Parathyroid adenoma (tissue), 2 donors: ENCODE measurements at regions not wholly inside any gene's neighbourhood (a gene's known extent, or its start where the extent isn't known, plus 50 kb on each side); places are given as distances from the start of the nearest gene placed in this dataset.

Experiments used
- H2AFZ ChIP-seq: fragments of 300-600 bp; sonication (generic); one replicate; pipeline ENCODE4 v1.7.0; 2017; ENCODE audit warnings: antibody characterized with exemption, mild to moderate bottlenecking
- H3K27ac ChIP-seq: fragments of 300-600 bp; sonication (generic); one replicate; pipeline ENCODE4 v1.7.0; 2017
- H3K27me3 ChIP-seq: fragments of 300-600 bp; sonication (generic); one replicate; pipeline ENCODE4 v1.7.0; 2017; ENCODE audit warnings: low read length; ENCODE audit not compliant: control insufficient read depth, insufficient read depth
- H3K36me3 ChIP-seq: fragments of 300-600 bp; sonication (generic); one replicate; pipeline ENCODE4 v1.7.0; 2017; ENCODE audit warnings: low read length; ENCODE audit not compliant: control insufficient read depth, insufficient read depth
- H3K4me1 ChIP-seq: fragments of 300-600 bp; sonication (generic); one replicate; pipeline ENCODE4 v1.7.0; 2017; ENCODE audit warnings: control low read depth
- H3K4me2 ChIP-seq: fragments of 300-600 bp; sonication (generic); one replicate; pipeline ENCODE4 v1.7.0; 2017; ENCODE audit warnings: low read length
- H3K4me3 ChIP-seq: fragments of 300-600 bp; sonication (generic); one replicate; pipeline ENCODE4 v1.7.0; 2017; ENCODE audit warnings: low read depth, low read length
- H3K79me2 ChIP-seq: fragments of 300-600 bp; sonication (generic); one replicate; pipeline ENCODE4 v1.7.0; 2017; ENCODE audit warnings: control low read depth
- H3K9ac ChIP-seq: fragments of 300-600 bp; sonication (generic); one replicate; pipeline ENCODE4 v1.7.0; 2017; ENCODE audit warnings: mild to moderate bottlenecking
- H3K9me3 ChIP-seq: fragments of 300-600 bp; sonication (generic); one replicate; pipeline ENCODE4 v1.7.0; 2017; ENCODE audit warnings: low read length; ENCODE audit not compliant: control insufficient read depth
- CTCF ChIP-seq: fragments of 300-600 bp; sonication (generic); IDR thresholded peaks from one replicate; pipeline ENCODE4 v1.7.0; 2017; ENCODE audit warnings: antibody characterized with exemption, mild to moderate bottlenecking
- donor health status: primary hyperparathyroidism.

GRCh38 chr18:40407909-40408308 is 1547.1 kb upstream of the PIK3C3 start:
- no peak overlapping the region for H3K27ac ChIP-seq
- no peaks in the 10 kb centered on the region for H3K27me3 ChIP-seq
- H3K9ac ChIP-seq = no peak overlapping the region
- H3K4me3 ChIP-seq = no peak overlapping the region
- no peaks in the 10 kb centered on the region for H3K9me3 ChIP-seq
- H3K4me2 ChIP-seq = no peak overlapping the region
- no peak for TF ChIP-seq CTCF
- no peaks in the 10 kb centered on the region for H3K79me2 ChIP-seq
- no peak overlapping the region for H2AFZ ChIP-seq
- H3K36me3 ChIP-seq = no peaks in the 10 kb centered on the region
- H3K4me1 ChIP-seq = no peaks in the 10 kb centered on the region

DNA sequence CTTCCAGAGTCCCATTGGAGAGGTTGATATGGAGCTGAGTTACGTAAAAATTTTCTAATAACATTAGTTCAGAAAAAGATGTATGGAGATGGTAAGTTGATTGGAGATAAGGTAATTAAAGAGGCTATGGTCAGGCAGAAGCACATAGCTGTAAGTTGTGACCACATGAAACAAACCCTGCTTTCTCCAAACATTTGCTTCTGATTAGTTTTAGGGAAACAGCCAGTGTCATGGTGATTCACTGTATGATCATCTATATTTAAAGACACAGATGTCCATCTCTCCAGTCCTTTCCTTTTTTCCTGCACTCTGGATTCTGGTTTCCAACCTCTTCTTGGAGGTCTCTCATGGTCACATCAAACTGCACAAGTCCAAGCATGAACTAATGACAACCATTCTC is 1550.8 kb upstream of the PIK3C3 start:
- Histone ChIP-seq H2AFZ (no peak overlapping the region), H3K4me2 (no peak overlapping the region), H3K27ac (no peak overlapping the region), H3K4me1 (no peaks in the 10 kb centered on the region), H3K9me3 (no peaks in the 10 kb centered on the region), H3K79me2 (no peaks in the 10 kb centered on the region), H3K27me3 (no peaks in the 10 kb centered on the region), H3K36me3 (no peaks in the 10 kb centered on the region), H3K9ac (no peak overlapping the region), H3K4me3 (no peak overlapping the region)
- TF ChIP-seq CTCF = no peak

DNA sequence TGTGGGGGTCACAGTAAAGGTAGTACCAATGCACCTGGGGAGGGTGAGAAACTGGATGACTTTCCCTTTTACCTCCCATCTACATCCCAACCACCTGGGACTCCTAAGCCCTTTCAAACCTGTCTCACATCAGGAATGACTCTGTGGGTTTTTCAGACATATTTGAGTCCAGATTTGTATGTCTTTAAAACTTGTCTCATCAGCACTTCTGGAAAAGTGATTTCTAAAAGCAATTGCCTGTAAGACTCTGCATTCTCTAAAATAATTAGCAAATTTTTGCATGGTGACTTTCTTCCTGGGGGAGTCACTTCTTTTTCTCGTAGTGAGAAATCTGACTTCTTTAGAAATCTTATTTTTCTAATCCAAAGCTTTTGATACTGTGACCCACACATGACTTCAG is 1553.0 kb upstream of the PIK3C3 start:
- Histone ChIP-seq H3K27me3 (no peaks in the 10 kb centered on the region), H3K79me2 (no peaks in the 10 kb centered on the region), H3K4me2 (no peak overlapping the region), H3K27ac (no peak overlapping the region), H3K9me3 (no peaks in the 10 kb centered on the region), H2AFZ (no peak overlapping the region), H3K9ac (no peak overlapping the region), H3K36me3 (no peaks in the 10 kb centered on the region), H3K4me3 (no peak overlapping the region), H3K4me1 (no peaks in the 10 kb centered on the region)
- no peak for TF ChIP-seq CTCF

DNA sequence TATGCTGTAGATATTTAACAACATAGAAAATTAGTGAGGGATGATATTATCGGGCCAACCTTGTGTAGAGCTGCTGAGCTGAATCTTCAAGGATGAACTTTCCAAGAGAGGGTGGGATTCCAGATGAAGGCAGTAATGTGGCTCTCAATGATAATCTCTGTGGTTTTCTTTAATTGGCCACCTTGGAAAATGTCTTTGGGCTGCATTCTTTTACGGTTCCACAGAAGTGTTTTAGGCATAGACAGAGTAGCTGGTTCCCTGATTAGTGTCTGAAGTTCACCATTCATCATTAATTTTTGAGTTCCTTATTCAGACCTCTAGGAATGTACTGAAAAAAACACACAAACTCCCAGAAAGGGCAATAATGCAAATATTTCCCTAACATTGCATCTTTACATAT is 1566.9 kb upstream of the PIK3C3 start:
- Histone ChIP-seq H2AFZ (no peak overlapping the region), H3K9me3 (no peaks in the 10 kb centered on the region), H3K4me2 (no peak overlapping the region), H3K79me2 (no peaks in the 10 kb centered on the region), H3K9ac (no peak overlapping the region), H3K36me3 (no peaks in the 10 kb centered on the region), H3K4me1 (no peaks in the 10 kb centered on the region), H3K27me3 (no peaks in the 10 kb centered on the region), H3K27ac (no peak overlapping the region), H3K4me3 (no peak overlapping the region)
- TF ChIP-seq CTCF = no peak

DNA sequence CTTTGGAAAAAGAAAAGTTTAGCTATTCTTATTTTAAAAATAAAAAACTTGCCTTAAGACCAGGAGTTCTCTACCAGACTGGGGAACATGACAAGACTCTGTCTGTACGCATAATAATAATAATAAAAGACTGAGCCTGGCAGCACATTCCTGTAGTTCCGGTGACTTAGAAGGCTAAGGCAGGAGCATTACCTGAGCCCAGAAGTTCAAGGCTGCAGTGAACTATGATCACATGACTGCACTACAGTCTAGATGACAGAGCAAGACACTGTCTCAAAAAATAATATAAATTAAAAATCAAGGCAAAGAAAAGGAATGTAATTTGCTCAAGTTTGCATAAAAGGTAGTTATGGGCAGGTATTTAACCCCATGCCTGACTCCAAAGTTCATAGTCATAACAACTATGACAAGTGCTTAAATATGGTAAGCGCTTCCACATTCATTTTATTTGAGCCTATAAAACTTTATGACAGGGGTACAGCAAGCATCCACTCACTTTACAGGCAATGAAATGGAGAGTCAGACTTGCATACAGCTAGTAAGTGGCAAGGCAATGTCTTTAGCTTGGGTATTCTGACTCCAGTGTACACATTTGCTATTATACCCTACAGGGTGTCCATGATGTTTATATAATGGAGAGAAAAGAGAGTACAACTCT is 1567.8 kb upstream of the PIK3C3 start:
- H3K27ac ChIP-seq = no peak overlapping the region
- no peak overlapping the region for H2AFZ ChIP-seq
- H3K4me1 ChIP-seq = no peaks in the 10 kb centered on the region
- H3K4me2 ChIP-seq = no peak overlapping the region
- no peak for TF ChIP-seq CTCF
- H3K79me2 ChIP-seq = no peaks in the 10 kb centered on the region
- no peak overlapping the region for H3K4me3 ChIP-seq
- no peaks in the 10 kb centered on the region for H3K9me3 ChIP-seq
- no peaks in the 10 kb centered on the region for H3K27me3 ChIP-seq
- no peaks in the 10 kb centered on the region for H3K36me3 ChIP-seq
- no peak overlapping the region for H3K9ac ChIP-seq
